OCI-M2 (cell line): ENCODE measurements at regions not wholly inside any gene's neighbourhood (a gene's known extent, or its start where the extent isn't known, plus 50 kb on each side); places are given as distances from the start of the nearest gene placed in this dataset.

Source experiments
- DNase-seq: peaks from one replicate; lab custom pipeline; 2025; ENCODE audit not compliant: unreplicated experiment; lab: John Stamatoyannopoulos, UW

GRCh38 chr6:104575536-104575935, 284.2 kb downstream of the HACE1 start:
- no peak for DNase-seq

- DNase-seq: no peak
Measured at GRCh38 chr6:104574135-104574750, 285.5 kb downstream of the HACE1 start.

GRCh38 chr6:104573350-104573749, 286.4 kb downstream of the HACE1 start:
- no peak for DNase-seq

DNA sequence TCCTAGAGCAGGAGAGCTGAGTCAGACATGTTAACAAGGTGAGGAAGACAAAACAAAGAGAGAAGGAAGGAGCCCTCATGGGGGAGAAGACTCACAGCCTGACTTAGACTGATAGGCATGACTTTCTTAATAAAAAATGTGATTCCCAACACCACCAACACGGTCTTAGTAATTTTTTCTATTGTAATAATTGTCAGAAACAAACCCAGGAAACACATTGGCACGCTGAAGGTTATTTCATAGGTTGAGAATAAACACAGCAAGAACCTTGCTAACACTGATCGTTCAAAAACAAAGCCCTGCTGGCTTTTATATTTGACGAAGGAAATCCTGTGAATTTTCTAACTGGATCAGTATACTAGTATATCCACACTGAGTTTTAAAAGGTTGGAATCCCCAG, 286.8 kb downstream of the HACE1 start:
- DNase-seq: no peak

DNA sequence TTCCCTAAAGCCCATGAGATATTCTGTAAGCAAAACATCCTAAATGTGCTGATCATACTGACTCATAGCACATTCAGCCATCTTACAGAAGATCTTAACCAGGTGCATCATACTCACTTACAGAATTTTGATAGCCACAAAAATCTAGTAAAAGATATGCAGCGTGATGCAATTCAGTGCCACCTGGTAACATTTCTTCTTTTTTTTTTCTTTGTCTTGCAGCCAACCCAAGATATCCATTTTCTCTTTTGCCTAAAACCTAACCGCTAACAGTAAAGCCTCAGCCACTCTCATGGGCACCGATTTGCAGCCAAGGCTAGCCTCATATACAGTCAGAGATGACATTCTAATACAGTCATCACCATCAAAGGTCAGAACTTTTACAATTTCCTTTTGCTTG, 293.3 kb downstream of the HACE1 start:
- no peak for DNase-seq

- DNase-seq: no peak
Measured at GRCh38 chr6:104563306-104563705, 296.4 kb downstream of the HACE1 start.

DNA sequence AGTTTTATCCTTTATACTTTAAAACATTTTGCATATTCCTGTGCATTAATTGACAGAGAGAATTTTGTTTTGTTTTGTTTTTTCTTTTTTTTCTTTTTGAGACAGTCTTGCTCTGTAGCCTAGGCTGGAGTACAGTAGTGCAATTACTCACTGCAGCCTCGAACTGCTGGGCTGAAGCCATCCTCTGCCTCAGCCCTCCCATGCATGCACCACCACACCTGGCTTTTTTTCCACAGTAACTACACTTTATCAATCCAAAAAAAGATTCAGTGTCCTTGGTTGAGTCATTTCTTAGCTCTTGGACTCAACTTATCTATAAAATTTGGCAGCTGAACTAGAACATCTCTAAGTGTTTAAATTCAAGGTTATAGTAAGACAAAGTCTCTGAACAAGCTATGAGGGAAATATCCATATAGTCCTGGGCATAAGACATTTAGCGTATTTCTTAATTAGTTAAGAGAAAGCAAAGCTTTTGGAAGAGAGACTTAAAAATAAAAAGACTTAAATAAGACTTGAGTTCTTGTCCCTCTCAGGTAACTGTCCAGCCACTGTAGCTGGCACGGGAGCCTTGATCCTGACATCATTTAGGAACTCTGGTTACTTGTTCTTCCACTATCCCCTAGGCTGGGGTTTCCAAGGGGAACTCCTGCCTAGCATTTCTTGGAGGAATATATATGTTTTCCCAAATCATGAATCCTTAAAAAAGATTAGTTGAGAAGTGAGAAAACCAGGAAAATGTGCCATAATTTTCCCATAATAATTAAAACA, 300.1 kb downstream of the HACE1 start:
- DNase-seq: no peak

GRCh38 chr6:104558746-104559145, 301.0 kb downstream of the HACE1 start:
- no peak for DNase-seq

DNA sequence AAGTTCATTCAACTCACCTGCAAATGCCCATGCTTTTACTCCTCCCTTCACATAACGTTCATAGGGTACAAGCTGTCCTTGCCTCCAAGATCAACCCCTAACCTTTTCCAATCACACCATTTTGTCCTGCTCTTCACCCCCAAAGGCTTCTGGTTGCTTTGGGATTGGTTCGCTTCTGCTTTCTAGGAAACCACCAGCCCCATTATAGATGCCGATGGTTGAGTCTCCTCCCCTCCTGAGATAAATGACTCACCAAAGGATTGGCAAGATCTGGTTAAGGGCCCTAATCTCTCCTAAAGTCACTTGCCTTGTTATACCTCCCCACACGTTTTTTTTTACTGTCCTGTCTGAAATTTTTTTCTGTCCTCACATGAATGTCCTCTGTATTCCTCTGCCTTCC, 311.4 kb downstream of the HACE1 start:
- no peak for DNase-seq

DNA sequence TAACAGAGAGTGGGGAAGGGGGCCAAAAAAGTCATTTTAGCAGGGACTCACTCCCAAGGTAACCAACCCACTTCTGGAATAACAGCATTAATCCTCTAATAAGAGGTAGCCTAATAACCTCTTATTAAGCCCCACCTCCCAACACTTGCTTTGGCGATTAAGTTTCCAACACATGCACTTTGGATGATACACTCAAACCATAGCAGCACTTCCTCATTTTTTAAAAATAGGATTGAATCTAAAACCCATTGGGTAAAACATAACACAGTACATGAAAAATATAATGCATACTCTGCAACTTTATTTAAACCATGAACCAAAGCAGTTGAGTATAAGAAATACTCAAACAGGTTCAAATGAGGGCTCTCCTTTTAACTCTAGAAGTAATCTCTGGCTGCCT, 318.3 kb downstream of the HACE1 start:
- DNase-seq: no peak

GRCh38 chr6:104540743-104541142, 319.0 kb downstream of the HACE1 start:
- DNase-seq: no peak

DNA sequence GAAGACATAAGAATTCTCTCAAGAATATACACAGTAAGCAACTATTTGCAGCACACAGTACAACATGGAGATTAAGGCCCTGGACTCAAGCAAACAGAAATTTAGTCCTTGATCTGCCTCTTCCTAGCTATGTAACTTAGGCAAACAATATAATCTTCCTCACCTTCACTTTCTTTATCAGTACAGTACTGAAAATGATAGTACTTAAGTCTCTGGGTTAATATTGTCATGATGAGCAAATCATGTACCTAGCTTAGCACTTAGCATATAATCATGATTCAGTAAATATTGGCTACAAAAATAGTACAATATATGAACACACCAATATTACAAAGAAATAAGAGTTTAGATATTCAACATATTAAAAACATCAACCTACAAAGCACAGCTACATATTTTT, 320.5 kb downstream of the HACE1 start:
- no peak for DNase-seq

GRCh38 chr6:104537872-104538271, 321.8 kb downstream of the HACE1 start:
- DNase-seq: no peak

- DNase-seq: no peak
Measured at GRCh38 chr6:104537180-104537579, 322.5 kb downstream of the HACE1 start.

- DNase-seq: no peak
Measured at GRCh38 chr6:104532462-104532861, 327.3 kb downstream of the HACE1 start.

GRCh38 chr6:104531646-104532045, 328.1 kb downstream of the HACE1 start:
- DNase-seq: no peak

DNA sequence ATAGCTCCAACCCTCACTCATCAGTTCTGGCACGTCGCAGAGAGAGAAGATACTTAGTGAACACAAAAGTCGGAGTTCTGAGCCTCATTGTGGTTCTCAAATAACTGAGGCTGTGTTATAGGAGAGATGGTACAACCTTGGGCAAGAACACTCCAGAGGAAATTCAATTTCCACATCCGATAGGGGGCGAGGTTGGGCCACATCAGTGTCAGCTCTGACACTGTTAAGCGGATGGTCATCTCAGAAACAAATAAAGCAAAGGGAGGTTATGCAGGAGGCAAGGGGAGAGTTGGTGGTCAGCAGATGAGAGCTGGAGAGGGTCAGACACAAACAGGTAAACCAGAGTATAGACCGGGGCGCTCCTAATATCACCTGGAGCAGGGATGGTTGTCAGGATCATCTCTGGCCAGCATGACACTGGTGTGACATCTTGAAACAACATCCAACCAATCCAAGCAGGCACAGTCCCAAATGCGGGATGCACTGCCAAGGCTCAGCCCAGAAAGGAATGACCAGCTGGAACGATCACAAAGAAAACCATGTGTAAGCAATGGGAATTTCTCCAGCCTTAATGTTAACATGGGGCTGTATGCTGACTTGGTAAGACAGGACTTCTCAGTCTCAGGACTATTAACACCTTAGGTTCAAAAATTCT, 331.8 kb downstream of the HACE1 start:
- DNase-seq: no peak

- DNase-seq: no peak
Measured at GRCh38 chr6:104527311-104527710, 332.4 kb downstream of the HACE1 start.

- DNase-seq: no peak
Measured at GRCh38 chr6:104526376-104526775, 333.3 kb downstream of the HACE1 start.

DNA sequence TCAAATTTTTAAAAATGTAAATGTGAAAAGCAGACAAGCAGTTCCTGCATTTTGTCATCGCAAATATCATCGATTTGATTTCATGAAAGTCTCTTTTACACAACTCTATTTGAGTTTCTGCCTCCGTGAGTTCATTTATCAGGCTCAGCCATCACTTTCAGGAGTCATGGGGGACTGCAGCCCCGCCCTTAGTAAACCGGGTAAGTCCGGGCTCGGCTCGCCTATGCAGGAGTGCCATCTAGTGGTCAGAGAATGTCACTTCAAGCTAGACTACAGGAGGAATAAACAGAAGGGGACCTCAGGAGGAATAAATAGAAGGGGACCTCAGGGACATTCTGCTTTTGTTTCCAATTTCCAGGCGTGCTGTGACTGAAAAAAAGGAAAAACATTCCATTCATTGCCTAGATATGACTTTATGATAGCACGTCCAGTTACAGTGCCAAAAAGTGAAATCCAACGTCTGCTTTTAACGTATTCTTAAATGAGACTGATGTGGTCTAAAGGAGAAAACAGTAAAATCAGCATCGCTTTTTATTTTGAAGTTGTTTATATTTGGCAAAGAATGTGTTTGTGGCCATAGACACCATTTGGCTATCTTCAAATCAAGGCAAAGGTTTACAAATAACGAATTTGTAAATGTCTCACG, 333.9 kb downstream of the HACE1 start:
- DNase-seq: peak; percentile 31

DNA sequence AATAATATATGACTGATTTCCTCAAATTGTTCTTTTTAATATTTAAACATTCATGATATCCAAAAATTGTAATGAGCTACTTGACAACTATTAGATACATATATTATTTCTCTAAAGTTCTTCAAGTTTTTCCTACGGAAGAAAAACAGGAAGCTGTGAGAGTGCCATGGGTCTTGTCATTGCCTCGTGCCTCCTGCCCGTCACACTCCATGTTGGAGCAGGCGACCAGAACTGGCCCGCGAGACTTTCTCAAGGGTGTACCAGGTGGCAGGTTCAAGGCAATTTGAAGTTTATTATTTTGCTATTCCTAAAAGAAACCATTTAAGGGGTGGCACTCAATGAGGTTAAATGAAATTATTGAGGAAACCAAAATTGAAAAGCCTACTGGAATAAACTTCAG, 337.2 kb downstream of the HACE1 start:
- DNase-seq: no peak

DNA sequence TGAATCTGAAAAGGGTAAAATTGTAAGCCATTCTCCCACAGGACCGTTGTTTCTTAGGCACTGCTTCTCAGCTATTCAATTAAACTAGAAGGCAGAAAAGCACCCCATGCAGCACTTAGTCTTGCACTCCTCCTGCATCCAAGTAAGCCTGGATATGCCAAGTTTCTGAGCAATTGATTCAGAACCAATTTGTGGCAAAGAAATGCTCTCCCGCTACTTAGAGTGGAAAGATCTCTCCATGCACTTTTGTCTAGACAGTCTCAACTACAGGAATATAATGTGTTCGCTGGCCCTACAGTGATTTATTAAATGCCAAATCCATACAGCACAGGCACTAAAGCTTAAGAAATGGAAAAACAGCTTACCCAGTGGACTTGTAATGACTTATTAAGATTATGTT, 338.5 kb downstream of the HACE1 start:
- no peak for DNase-seq
